ENCODE measurements at regions not wholly inside any gene's neighbourhood (a gene's known extent, or its start where the extent isn't known, plus 50 kb on each side); places are given as distances from the start of the nearest gene placed in this dataset.

GRCh38 chr5:8288897-8289516, 420.1 kb downstream of the MTRR start:
- no peaks in the 10 kb centered on the region for H3K27me3 ChIP-seq
- no peak overlapping the region for H3K4me3 ChIP-seq
- H3K36me3 ChIP-seq (ENCODE audit: low read depth, missing control alignments) = no peaks in the 10 kb centered on the region
- WGBS, 2 donors = 75 to 80% methylated on average over 6 of the region's 6 CpGs
- TF ChIP-seq POLR2A (IDR thresholded peaks at IDR 0.05) (no peak), CTCF (IDR thresholded peaks at IDR 0.05) (no peak)
- no peaks in the 10 kb centered on the region for H3K4me1 ChIP-seq
- no peak overlapping the region for H3K27ac ChIP-seq
- intact Hi-C loops (cut with DNase I; ENCODE audit: low total_unique reads) = no loop called here
- no peak for DNase-seq
- H3K9me3 ChIP-seq = no peaks in the 10 kb centered on the region

GRCh38 chr5:8289779-8290178, 420.8 kb downstream of the MTRR start:
- intact Hi-C loops (cut with DNase I; ENCODE audit: low total_unique reads) = no loop called here
- no peak overlapping the region for H3K4me3 ChIP-seq
- H3K27ac ChIP-seq = no peak overlapping the region
- H3K27me3 ChIP-seq = no peaks in the 10 kb centered on the region
- no peaks in the 10 kb centered on the region for H3K9me3 ChIP-seq
- TF ChIP-seq POLR2A (IDR thresholded peaks at IDR 0.05) (no peak), CTCF (IDR thresholded peaks at IDR 0.05) (no peak)
- no peaks in the 10 kb centered on the region for H3K36me3 ChIP-seq (ENCODE audit: low read depth, missing control alignments)
- WGBS, 2 donors = 83 to 89% methylated on average over 1 of the region's 1 CpG
- DNase-seq = no peak
- no peaks in the 10 kb centered on the region for H3K4me1 ChIP-seq

GRCh38 chr5:8290721-8291120, 421.8 kb downstream of the MTRR start:
- H3K27me3 ChIP-seq = no peaks in the 10 kb centered on the region
- WGBS, 2 donors = 86 to 90% methylated on average over 2 of the region's 2 CpGs
- no peaks in the 10 kb centered on the region for H3K36me3 ChIP-seq (ENCODE audit: low read depth, missing control alignments)
- TF ChIP-seq CTCF (IDR thresholded peaks at IDR 0.05) = no peak
- TF ChIP-seq POLR2A (IDR thresholded peaks at IDR 0.05) = no peak
- DNase-seq = no peak
- no peaks in the 10 kb centered on the region for H3K9me3 ChIP-seq
- intact Hi-C loops (cut with DNase I; ENCODE audit: low total_unique reads) = no loop called here
- no peak overlapping the region for H3K27ac ChIP-seq
- no peaks in the 10 kb centered on the region for H3K4me1 ChIP-seq
- no peak overlapping the region for H3K4me3 ChIP-seq

- TF ChIP-seq POLR2A (IDR thresholded peaks at IDR 0.05) = no peak
- no peak for TF ChIP-seq CTCF (IDR thresholded peaks at IDR 0.05)
- WGBS, 2 donors = 86 to 89% methylated on average over 2 of the region's 2 CpGs
- H3K27me3 ChIP-seq = no peaks in the 10 kb centered on the region
- H3K9me3 ChIP-seq = no peaks in the 10 kb centered on the region
- no peaks in the 10 kb centered on the region for H3K36me3 ChIP-seq (ENCODE audit: low read depth, missing control alignments)
- intact Hi-C loops (cut with DNase I; ENCODE audit: low total_unique reads) = no loop called here
- H3K4me1 ChIP-seq = no peaks in the 10 kb centered on the region
- no peak for DNase-seq
- no peak overlapping the region for H3K4me3 ChIP-seq
- no peak overlapping the region for H3K27ac ChIP-seq
Observed at GRCh38 chr5:8291641-8292040, 422.7 kb downstream of the MTRR start.

- 62 to 79% methylated on average over 1 of the region's 1 CpG for WGBS, 2 donors
- DNase-seq = no peak
- intact Hi-C loops (cut with DNase I; ENCODE audit: low total_unique reads) = no loop called here
- TF ChIP-seq POLR2A (IDR thresholded peaks at IDR 0.05) (no peak), CTCF (IDR thresholded peaks at IDR 0.05) (no peak)
- Histone ChIP-seq H3K4me3 (no peak overlapping the region), H3K9me3 (no peaks in the 10 kb centered on the region), H3K36me3 (ENCODE audit: low read depth, missing control alignments) (no peaks in the 10 kb centered on the region), H3K27me3 (no peaks in the 10 kb centered on the region), H3K4me1 (no peaks in the 10 kb centered on the region), H3K27ac (no peak overlapping the region)
Observed at GRCh38 chr5:8295141-8295540, 426.2 kb downstream of the MTRR start.
